BJ (cell line): ENCODE measurements at regions not wholly inside any gene's neighbourhood (a gene's known extent, or its start where the extent isn't known, plus 50 kb on each side); places are given as distances from the start of the nearest gene placed in this dataset.

ENCODE experiments used
- CTCF ChIA-PET: fragments of 350-600 bp; formaldehyde crosslinking; extraction: SDS; loops from one replicate; lab custom pipeline; 2021; ENCODE audit warnings: antibody characterized with exemption, inconsistent platforms; lab: Yijun Ruan, JAX
- POLR2A ChIA-PET: fragments of 300-600 bp; sonication (Branson Sonifier 250); formaldehyde crosslinking; extraction: SDS; loops from one replicate; lab custom pipeline; 2021; ENCODE audit warnings: antibody characterized with exemption; lab: Charles Lee
- DNase-seq: peaks from one replicate; pipeline ENCODE4 v3.0.0-alpha.2; 2011; ENCODE audit warnings: low read depth
- H3K27me3 ChIP-seq: 2 replicates; pipeline ENCODE4 v1.6.0; 2011; ENCODE audit warnings: low read length; ENCODE audit not compliant: control insufficient read depth, insufficient read depth
- H3K36me3 ChIP-seq: 2 replicates; pipeline ENCODE4 v1.5.1; 2011; ENCODE audit warnings: low read length; ENCODE audit not compliant: control insufficient read depth, insufficient read depth
- H3K4me3 ChIP-seq: 2 replicates; pipeline ENCODE4 v1.5.1; 2011; ENCODE audit warnings: low read depth, mild to moderate bottlenecking, control low read depth, low read length
- TF ChIP-seq, protein P1 (sequence below): IDR thresholded peaks from 2 replicates; pipeline ENCODE4 v1.5.1; 2011; ENCODE audit warnings: low read depth, mild to moderate bottlenecking, control low read depth, inconsistent platforms, low read length, moderate library complexity; ENCODE audit not compliant: insufficient read depth

DNA sequence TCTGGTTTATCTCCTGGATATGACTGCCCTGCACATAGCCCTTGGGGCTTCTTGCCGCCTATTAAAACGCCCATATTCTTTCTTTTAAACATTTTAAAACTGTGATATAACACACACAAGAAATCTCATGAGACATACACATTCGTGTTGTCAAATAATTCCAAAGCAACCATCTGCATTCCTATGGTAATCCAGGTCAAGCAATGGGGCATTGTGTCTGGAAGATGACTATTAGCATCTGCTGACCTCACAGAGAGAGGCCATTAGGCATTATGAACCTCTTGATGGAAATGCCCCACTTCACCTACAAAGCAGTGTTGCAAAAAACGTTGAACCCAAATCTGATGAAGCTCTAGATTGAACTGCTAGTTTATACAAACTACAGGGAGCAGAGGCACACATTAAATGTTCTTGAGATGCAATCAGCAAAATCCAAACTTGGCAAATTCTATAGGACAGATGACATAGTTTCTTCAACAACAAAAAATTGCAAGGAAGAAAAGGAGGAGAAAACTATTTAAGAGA lies 513.8 kb upstream of the CCDC196 start:
- Histone ChIP-seq H3K27me3 (no peaks in the 10 kb centered on the region; the same call in 1 of the 2 replicates), H3K4me3 (no peak overlapping the region), H3K36me3 (no peaks in the 10 kb centered on the region)
- TF ChIP-seq, protein P1, sequence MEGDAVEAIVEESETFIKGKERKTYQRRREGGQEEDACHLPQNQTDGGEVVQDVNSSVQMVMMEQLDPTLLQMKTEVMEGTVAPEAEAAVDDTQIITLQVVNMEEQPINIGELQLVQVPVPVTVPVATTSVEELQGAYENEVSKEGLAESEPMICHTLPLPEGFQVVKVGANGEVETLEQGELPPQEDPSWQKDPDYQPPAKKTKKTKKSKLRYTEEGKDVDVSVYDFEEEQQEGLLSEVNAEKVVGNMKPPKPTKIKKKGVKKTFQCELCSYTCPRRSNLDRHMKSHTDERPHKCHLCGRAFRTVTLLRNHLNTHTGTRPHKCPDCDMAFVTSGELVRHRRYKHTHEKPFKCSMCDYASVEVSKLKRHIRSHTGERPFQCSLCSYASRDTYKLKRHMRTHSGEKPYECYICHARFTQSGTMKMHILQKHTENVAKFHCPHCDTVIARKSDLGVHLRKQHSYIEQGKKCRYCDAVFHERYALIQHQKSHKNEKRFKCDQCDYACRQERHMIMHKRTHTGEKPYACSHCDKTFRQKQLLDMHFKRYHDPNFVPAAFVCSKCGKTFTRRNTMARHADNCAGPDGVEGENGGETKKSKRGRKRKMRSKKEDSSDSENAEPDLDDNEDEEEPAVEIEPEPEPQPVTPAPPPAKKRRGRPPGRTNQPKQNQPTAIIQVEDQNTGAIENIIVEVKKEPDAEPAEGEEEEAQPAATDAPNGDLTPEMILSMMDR: no peak
- ChIA-PET POLR2A (no interaction called here), CTCF (interaction anchor here (1.0 to 1.5 kb wide), 2 partner anchors 11 to 15 kb away, joined by 3 to 4 read pairs; no protein-coding TSS in a partner anchor)
- no peak for DNase-seq

- ChIA-PET POLR2A (no interaction called here), CTCF (interaction anchor here (1.0 to 1.5 kb wide), 2 partner anchors 12 to 15 kb away, joined by 3 to 4 read pairs; no protein-coding TSS in a partner anchor)
- Histone ChIP-seq H3K27me3 (no peaks in the 10 kb centered on the region; the same call in 1 of the 2 replicates), H3K36me3 (no peaks in the 10 kb centered on the region), H3K4me3 (no peak overlapping the region)
- TF ChIP-seq, protein P1: no peak
- DNase-seq: no peak
These were observed 513.3 kb upstream of the CCDC196 start for GRCh38 chr14:65972891-65973290.

DNA sequence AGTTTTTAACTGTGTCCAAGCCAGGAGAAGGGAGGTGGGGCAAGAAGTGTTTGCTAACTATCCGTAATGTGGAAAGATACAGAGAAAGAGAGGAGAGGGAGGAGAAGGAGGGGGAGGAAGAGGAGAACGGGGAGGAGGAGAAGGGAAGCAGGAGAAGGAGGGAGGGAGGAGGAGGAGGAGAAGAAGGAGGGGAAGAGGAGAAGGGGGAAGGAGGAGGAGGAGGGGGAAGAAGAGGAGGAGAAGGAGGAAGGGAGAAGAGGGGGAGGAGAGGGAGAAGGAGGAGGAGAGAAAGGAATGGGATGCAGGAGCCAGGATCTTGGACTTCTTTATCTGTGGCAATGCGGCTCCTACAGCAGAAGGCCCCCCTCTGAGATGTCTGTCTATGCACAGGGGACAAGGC lies 510.3 kb upstream of the CCDC196 start:
- no peak for DNase-seq
- TF ChIP-seq, protein P1: no peak
- H3K36me3 ChIP-seq: no peaks in the 10 kb centered on the region
- H3K27me3 ChIP-seq: no peaks in the 10 kb centered on the region; the same call in 1 of the 2 replicates
- H3K4me3 ChIP-seq: no peak overlapping the region
- ChIA-PET POLR2A (no interaction called here), CTCF (interaction anchor here (1.4 to 1.7 kb wide), 2 partner anchors 10 to 16 kb away, joined by 3 to 6 read pairs; no protein-coding TSS in a partner anchor)

GRCh38 chr14:65976761-65977404 lies 509.3 kb upstream of the CCDC196 start:
- no peak for DNase-seq
- TF ChIP-seq, protein P1: no peak
- H3K4me3 ChIP-seq: no peak overlapping the region
- POLR2A ChIA-PET: no interaction called here
- CTCF ChIA-PET: interaction anchor here (1.4 kb wide), 1 partner anchor 11 kb away, joined by 3 read pairs; no protein-coding TSS in a partner anchor
- no peaks in the 10 kb centered on the region for H3K36me3 ChIP-seq
- no peaks in the 10 kb centered on the region; the same call in 1 of the 2 replicates for H3K27me3 ChIP-seq

GRCh38 chr14:65981192-65981843 lies 504.9 kb upstream of the CCDC196 start:
- TF ChIP-seq, protein P1: no peak
- H3K27me3 ChIP-seq: no peaks in the 10 kb centered on the region
- POLR2A ChIA-PET: no interaction called here
- no peak for DNase-seq
- H3K36me3 ChIP-seq: no peaks in the 10 kb centered on the region
- CTCF ChIA-PET: no interaction called here
- no peak overlapping the region for H3K4me3 ChIP-seq
